NCI-H526 treated with DMSO at 0.1 percent for 48 hours (cell line): ENCODE measurements at regions not wholly inside any gene's neighbourhood (a gene's known extent, or its start where the extent isn't known, plus 50 kb on each side); places are given as distances from the start of the nearest gene placed in this dataset.

Experiments used
- DNase-seq: peaks from one replicate; lab custom pipeline; 2025; lab: John Stamatoyannopoulos, UW

- DNase-seq = no peak
Measured at GRCh38 chr15:58235961-58236360, 97.8 kb downstream of the AQP9 start.

GRCh38 chr15:58240191-58240932 lies 102.2 kb downstream of the AQP9 start:
- no peak for DNase-seq

GRCh38 chr15:58241872-58242271 lies 103.7 kb downstream of the AQP9 start:
- no peak for DNase-seq

GRCh38 chr15:58243070-58243469 lies 104.9 kb downstream of the AQP9 start:
- no peak for DNase-seq

GRCh38 chr15:58244536-58244935 lies 106.4 kb downstream of the AQP9 start:
- DNase-seq = no peak

- no peak for DNase-seq
Measured at GRCh38 chr15:58246041-58246440, 107.9 kb downstream of the AQP9 start.

- DNase-seq = no peak
Measured at GRCh38 chr15:58247855-58248842, 110.0 kb downstream of the AQP9 start.

- DNase-seq = no peak
Measured at GRCh38 chr15:58249646-58250312, 111.6 kb downstream of the AQP9 start.

- no peak for DNase-seq
Measured at GRCh38 chr15:58252586-58253323, 114.6 kb downstream of the AQP9 start.

- DNase-seq = no peak
Measured at GRCh38 chr15:58257776-58258325, 119.7 kb downstream of the AQP9 start.

GRCh38 chr15:58258501-58259292 lies 120.5 kb downstream of the AQP9 start:
- DNase-seq = no peak

- DNase-seq = no peak
Measured at GRCh38 chr15:58260205-58260724, 122.1 kb downstream of the AQP9 start.

GRCh38 chr15:58260725-58261267 lies 122.6 kb downstream of the AQP9 start:
- no peak for DNase-seq

GRCh38 chr15:58261368-58261767 lies 123.2 kb downstream of the AQP9 start:
- DNase-seq = no peak

- DNase-seq = no peak
Measured at GRCh38 chr15:58264053-58264971, 126.1 kb downstream of the AQP9 start.

GRCh38 chr15:58267051-58267450 lies 128.9 kb downstream of the AQP9 start:
- DNase-seq = no peak

GRCh38 chr15:58268746-58269267 lies 130.6 kb downstream of the AQP9 start:
- no peak for DNase-seq
